HT-29 (cell line): ENCODE measurements at regions not wholly inside any gene's neighbourhood (a gene's known extent, or its start where the extent isn't known, plus 50 kb on each side); places are given as distances from the start of the nearest gene placed in this dataset.
"Not testable (repeated sequence)": the region's sequence is repeated elsewhere in the genome, so short reads cannot be mapped to it uniquely, and the experiment has no call there.

Experiments
- DNase-seq: peaks from one replicate; pipeline ENCODE4 v3.0.0-alpha.2; 2015; ENCODE audit warnings: low spot score

GRCh38 chr9:129457325-129457779 lies 163.5 kb downstream of the C9orf50 start:
- no peak for DNase-seq

GRCh38 chr9:129456549-129457324 lies 164.2 kb downstream of the C9orf50 start:
- DNase-seq = no peak

GRCh38 chr9:129455151-129455995 lies 165.5 kb downstream of the C9orf50 start:
- no peak for DNase-seq

- DNase-seq = no peak
Measured at GRCh38 chr9:129454467-129455067, 166.3 kb downstream of the C9orf50 start.

GRCh38 chr9:129453734-129454133 lies 167.2 kb downstream of the C9orf50 start:
- DNase-seq = no peak

- no peak for DNase-seq
Measured at GRCh38 chr9:129451669-129452068, 169.2 kb downstream of the C9orf50 start.

- DNase-seq = no peak
Measured at GRCh38 chr9:129451089-129451656, 169.7 kb downstream of the C9orf50 start.

GRCh38 chr9:129449066-129449465 lies 171.8 kb downstream of the C9orf50 start:
- DNase-seq = no peak

- DNase-seq = no peak
Measured at GRCh38 chr9:129446828-129447550, 173.9 kb downstream of the C9orf50 start.

- no peak for DNase-seq
Measured at GRCh38 chr9:129445794-129446306, 175.1 kb downstream of the C9orf50 start.

GRCh38 chr9:129443515-129444164 lies 177.3 kb downstream of the C9orf50 start:
- DNase-seq = not testable (repeated sequence)

GRCh38 chr9:129442803-129443511 lies 177.9 kb downstream of the C9orf50 start:
- no peak for DNase-seq

- peak; percentile 32 for DNase-seq
Measured at GRCh38 chr9:129441852-129442251, 179.0 kb downstream of the C9orf50 start.

GRCh38 chr9:129440435-129441186 lies 180.3 kb downstream of the C9orf50 start:
- DNase-seq = no peak

- no peak for DNase-seq
Measured at GRCh38 chr9:129439242-129439641, 181.7 kb downstream of the C9orf50 start.

- DNase-seq = no peak
Measured at GRCh38 chr9:129437626-129438323, 183.1 kb downstream of the C9orf50 start.

GRCh38 chr9:129436751-129437625 lies 183.9 kb downstream of the C9orf50 start:
- DNase-seq = no peak
